GM21529 (cell line): ENCODE measurements at regions not wholly inside any gene's neighbourhood (a gene's known extent, or its start where the extent isn't known, plus 50 kb on each side); places are given as distances from the start of the nearest gene placed in this dataset.

ENCODE experiments used
- ATAC-seq: cut with Tn5 transposase; IDR thresholded peaks from one replicate; pipeline ENCODE4 v1.9.1; 2021; ENCODE audit not compliant: unreplicated experiment

- ATAC-seq, result no peak
These were observed 1011.8 kb upstream of the GBE1 start for GRCh38 chr3:82773207-82773606.

- no peak for ATAC-seq
These were observed 1003.1 kb upstream of the GBE1 start for GRCh38 chr3:82764521-82764920.

- ATAC-seq, result no peak
These were observed 1000.4 kb upstream of the GBE1 start for GRCh38 chr3:82761858-82762257.

- no peak for ATAC-seq
These were observed 984.1 kb upstream of the GBE1 start for GRCh38 chr3:82745544-82745943.

GRCh38 chr3:82743196-82743595, 981.8 kb upstream of the GBE1 start:
- ATAC-seq, result no peak

- ATAC-seq, result no peak
These were observed 979.9 kb upstream of the GBE1 start for GRCh38 chr3:82741346-82741745.

GRCh38 chr3:82739390-82739789, 977.9 kb upstream of the GBE1 start:
- ATAC-seq, result no peak

GRCh38 chr3:82736696-82737277, 975.3 kb upstream of the GBE1 start:
- no peak for ATAC-seq

GRCh38 chr3:82715091-82715856, 953.8 kb upstream of the GBE1 start:
- no peak for ATAC-seq

- no peak for ATAC-seq
These were observed 945.6 kb upstream of the GBE1 start for GRCh38 chr3:82707035-82707434.

- no peak for ATAC-seq
These were observed 924.3 kb upstream of the GBE1 start for GRCh38 chr3:82685761-82686160.

GRCh38 chr3:82676356-82677026, 915.0 kb upstream of the GBE1 start:
- no peak for ATAC-seq

GRCh38 chr3:82672966-82673365, 911.5 kb upstream of the GBE1 start:
- ATAC-seq, result no peak

- ATAC-seq, result no peak
These were observed 910.0 kb upstream of the GBE1 start for GRCh38 chr3:82671466-82671865.

- ATAC-seq, result no peak
These were observed 893.3 kb upstream of the GBE1 start for GRCh38 chr3:82654708-82655107.

GRCh38 chr3:82643948-82644347, 882.5 kb upstream of the GBE1 start:
- ATAC-seq, result no peak

- ATAC-seq, result no peak
These were observed 880.3 kb upstream of the GBE1 start for GRCh38 chr3:82641701-82642100.

- no peak for ATAC-seq
These were observed 878.8 kb upstream of the GBE1 start for GRCh38 chr3:82640254-82640653.

GRCh38 chr3:82637574-82637973, 876.1 kb upstream of the GBE1 start:
- ATAC-seq, result no peak

GRCh38 chr3:82636177-82636576, 874.7 kb upstream of the GBE1 start:
- no peak for ATAC-seq

GRCh38 chr3:82633319-82633718, 871.9 kb upstream of the GBE1 start:
- no peak for ATAC-seq

- ATAC-seq, result no peak
These were observed 868.5 kb upstream of the GBE1 start for GRCh38 chr3:82629937-82630336.
